GM04503 (cell line): ENCODE measurements at regions not wholly inside any gene's neighbourhood (a gene's known extent, or its start where the extent isn't known, plus 50 kb on each side); places are given as distances from the start of the nearest gene placed in this dataset.

Experiments
- DNase-seq: peaks from one replicate; pipeline ENCODE4 v3.0.0-alpha.2; 2012; ENCODE audit warnings: low read depth

DNA sequence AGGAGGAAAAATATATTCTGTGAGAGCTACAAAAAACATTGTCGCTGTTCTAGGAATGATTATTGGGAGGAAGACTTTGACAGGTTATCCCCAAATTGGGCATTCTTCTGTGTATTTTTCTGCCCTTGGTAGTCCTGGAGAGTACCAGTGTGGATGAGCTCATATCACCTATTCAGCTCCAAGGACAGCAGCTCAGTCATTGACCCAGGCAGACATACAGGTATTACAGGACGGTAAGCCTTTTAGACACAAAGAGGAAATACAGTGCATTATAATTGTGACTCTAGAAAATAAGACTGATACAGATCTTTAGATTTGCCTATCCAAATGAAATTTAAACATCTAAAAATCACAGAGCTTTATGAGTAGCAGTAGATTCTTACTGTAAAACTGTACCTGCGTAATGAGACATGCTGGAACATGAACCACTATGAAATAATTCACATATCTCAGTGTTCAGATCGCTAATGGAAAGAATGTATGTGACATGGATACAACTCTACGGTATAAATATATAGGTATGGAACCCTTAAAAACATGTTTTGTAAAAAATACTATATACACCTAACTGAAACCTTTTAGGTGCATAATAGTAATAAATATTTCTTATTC, 56.0 kb downstream of the PLK2 start:
- no peak for DNase-seq

DNA sequence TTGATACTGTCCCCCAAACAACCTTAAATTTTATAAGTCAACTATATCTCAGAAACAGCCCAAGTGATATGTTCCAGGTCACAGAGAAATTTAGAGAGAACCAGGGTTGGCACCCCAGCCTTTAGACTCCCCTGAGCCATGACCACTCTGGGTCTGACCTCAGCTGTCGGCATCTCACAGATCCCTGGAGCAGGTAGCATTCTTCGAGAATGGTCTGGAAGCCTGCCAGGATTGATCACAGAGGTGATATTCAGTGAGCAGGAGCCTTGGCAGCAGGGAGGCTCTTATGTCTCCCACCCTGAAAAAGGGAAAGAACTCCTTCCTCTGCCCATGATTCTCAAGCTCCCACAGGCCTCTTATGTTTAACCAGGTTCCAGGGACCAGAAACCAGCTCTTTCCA, 58.2 kb downstream of the PLK2 start:
- no peak for DNase-seq

DNA sequence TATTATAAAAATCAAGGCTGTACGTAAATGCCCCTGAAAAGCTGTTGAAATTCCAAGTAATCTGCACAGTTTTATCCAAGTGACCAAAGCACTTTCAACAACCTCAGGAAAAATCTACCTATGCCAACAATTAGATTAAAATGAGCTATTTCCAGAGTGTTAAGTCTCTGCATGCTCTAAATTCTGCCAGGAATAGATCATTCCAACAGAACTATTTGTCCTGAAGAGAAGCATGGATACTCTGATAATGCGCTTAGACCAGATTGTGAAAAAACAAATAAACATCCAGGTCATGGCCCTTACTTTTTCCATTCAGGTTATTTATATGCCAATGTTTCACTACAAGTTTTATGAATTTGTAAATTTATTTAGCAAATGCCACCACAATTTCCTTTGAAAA, 59.1 kb downstream of the PLK2 start:
- no peak for DNase-seq

DNA sequence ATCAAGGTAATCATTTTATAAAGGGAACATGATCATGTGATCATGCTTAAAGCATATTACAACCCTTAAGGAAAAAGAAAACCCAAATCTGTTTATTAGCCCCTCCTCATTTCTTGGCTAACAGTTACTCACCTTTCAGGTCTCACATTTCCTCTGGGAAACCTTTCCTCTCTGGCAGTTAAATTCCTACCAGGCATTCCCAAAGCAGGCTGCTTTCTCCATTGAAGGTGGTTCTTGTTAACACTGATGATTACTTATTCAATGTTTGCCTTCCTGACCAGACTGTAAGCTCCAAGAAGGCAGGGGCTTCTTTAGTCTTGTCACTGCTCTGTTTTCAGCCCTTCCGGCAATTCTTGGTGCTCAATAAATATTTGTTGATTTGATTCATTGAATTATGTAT, 59.9 kb downstream of the PLK2 start:
- DNase-seq, result no peak

DNA sequence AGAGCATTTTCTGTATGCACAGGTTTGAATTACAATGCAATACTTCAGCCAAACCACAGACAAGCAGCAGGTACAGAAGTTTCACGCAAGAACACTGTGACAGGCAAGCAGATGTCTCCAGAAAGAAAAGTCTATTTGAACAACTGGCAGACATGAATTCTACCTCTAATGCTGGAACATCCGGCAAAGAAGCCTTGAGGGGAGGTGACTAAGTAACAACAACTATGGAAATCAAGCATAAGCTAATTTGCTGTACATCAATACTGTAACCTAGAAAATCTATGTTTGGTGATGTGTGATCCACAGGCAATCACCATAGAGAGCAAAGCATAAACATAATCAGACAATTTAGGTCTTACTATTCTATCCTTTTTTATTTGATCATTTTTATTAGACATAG, 65.5 kb downstream of the PLK2 start:
- no peak for DNase-seq

DNA sequence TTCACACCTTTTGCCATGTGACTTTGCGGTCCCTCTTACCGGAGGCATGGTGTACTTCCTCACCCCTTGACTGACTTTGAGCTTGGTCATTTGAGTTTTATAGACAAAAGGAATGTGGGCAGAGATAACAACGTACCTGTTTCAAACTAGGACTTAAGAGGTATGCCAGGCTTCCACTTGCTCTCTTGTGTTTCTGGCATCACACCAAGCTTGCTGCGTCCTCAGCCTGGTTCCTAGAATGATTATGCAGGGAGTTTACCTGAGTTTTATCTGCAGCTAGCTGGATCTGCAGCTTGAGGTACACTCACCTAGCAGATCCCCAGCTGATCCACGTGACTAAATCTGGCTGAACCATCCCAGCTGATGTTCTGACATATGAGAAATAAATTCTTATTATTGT, 66.2 kb downstream of the PLK2 start:
- no peak for DNase-seq

DNA sequence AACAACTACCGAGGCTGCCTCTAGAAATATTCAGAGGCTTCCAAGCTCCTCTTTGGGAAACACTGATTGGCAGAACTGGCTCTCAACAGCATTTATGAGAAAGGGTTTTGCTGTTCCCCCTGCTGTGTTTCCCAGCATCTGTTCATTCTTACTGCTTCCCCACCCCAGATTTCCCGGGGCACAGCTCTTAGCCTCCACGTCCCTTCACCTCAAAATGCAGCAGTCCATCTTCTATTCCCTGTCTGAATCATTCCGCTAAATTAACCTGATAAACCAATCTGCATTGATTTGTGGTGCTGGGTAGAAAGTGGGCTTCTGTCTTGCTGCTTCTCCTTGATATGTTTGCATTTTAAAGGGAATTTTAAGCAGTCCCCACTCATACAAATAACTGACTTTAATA, 67.4 kb downstream of the PLK2 start:
- DNase-seq, result no peak

DNA sequence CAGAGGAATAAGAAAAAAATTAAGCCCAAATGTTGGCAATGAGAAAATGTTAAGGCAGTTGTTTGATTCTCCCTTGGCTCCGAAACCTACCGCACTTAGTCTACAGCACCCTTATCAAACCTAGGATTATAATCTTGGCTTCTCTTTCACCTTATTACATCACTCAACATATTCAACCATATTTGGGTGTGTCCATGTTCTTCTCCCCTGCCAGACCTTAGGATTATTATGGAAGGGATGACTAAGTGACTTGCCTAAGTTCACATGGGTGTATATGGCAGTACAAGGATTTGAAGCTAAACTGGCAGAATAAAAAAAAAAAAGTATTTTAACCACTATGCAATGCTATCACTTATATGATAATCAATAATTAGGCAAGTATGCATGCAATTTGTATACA, 76.4 kb downstream of the PLK2 start:
- no peak for DNase-seq

DNA sequence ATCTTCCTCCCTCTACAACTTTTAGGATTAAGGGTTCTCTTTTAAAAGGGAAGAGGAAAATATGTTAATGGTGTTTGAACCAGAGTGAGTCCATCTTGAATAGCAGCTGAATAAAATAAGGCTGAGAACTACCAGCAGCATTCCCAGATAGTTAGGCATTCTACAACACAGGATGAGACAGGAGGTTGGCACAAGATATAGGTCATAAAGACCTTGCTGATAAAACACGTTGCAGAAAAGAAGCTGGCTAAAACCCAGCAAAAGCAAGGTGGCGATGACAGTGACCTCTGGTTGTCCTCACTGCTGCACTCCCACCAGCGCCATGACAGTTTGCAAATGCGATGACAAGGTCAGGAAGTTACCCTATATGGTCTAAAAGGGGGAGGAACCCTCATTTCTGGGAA, 77.8 kb downstream of the PLK2 start:
- no peak for DNase-seq

DNA sequence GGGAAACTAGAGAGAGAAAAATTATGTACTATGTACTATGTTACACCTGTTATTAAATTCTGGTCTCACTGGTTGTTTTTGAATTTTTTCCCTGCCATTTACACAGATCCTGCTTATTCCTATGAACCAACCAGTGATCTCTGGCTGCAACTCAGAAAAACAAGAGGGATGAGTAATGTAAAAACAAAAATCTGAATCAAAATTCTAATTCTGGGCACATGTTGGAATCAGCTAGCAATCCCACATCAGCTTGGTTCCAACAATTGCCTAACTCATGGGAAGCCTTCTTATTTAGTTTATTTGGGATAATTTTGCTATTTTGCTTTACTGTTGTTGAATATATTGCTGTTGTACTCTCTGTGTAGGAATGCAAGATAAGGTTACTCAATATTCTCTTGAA, 78.3 kb downstream of the PLK2 start:
- DNase-seq, result no peak

DNA sequence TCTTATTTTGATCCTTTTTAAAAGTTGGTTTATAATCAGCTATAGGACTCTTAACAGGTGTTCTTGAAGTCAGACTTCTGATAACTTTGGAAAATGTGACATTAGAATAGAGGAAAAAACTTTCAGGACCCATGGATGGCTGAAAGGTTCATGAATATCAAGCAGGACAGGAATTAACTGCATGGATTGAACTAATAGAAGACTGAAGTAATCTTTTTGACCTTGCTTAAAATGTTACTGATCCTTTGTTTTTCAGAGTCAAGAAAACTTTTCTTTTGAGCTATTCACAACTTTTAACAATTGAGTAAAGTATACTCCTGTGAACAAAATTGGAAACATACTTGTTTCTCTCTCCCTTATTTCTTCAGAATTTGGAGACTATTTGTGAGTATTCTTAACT, 79.2 kb downstream of the PLK2 start:
- no peak for DNase-seq

DNA sequence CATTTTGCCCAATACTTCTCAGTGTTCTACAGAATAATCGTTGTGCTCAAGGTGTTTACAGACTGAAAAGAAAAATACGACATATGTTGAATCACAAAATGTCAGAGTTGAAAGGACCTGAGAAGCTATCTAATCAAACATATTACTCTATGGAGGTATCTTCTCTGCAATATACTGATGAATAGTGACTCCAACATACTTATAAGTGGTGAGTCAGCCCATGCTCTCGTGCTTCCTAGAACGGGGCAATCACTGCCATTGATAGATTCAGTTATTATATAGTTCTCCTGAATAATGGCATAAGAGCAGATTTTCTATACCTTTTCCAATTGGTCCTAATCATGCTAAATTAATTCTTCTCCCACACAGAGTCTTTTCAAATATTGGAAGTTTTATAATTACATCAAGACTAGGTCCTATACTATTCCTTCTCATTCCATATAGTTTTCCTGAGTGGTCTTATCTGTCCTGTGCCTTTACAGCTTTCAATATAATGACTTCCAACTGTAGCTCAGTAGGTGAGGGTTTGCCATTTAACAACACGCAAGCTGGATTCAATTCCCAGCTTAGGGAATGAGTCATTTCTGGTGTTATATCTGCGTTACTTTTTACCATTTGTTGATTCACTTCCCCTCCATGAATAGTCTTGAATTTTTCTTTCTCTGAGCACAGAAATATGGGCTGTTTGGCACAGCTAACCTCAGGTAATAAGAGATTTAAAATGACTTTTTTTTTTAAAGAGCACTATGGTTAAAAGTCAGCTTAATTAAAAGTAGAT, 81.1 kb downstream of the PLK2 start:
- no peak for DNase-seq

DNA sequence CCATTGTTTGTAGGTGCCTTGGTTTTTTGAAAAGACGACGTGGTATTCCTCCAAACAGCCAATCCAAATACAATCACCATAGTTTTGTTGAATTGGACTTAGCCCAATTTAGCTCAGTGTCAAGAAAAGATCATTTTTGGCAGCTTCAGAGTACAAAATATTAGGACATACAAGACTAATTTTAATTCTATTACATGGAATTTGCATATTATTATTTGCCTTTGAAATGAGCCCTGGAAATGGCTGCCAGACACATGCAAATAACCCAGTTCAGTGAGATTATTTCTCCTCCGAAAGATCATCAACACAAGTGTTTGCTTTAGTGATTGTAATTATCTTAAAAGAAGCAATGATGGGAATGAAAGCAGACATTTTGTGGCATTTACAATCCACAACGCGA, 89.3 kb downstream of the PLK2 start:
- DNase-seq, result no peak

DNA sequence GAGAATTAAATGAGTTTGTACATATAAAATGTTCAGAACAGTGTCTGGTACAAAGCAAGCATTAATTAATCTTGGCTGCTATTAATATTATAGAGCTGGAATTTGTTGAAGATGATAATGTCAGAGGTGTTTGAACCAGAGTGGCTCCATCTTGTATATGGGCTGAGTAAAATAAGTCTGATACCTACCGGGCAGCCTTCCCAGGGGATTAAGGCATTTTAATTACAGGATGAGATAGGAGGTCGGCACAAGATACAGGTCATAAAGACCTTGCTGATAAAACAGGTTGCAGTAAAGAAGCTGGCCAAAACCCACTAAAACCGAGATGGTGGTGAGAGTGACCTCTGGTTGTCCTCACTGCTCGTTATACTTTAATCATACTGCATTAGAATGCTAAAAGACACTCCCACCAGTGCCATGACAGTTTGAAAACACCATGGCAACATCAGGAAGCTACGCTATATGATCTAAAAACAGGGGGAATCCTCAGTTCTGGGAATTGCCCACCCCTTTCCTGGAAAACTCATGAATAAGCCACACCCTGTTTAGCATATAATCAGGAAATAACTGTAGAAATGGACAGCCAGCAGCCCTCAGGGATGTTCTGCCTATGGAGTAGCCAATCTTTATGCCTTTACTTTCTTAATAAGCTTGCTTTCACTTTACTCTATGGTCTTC, 90.2 kb downstream of the PLK2 start:
- DNase-seq, result no peak

DNA sequence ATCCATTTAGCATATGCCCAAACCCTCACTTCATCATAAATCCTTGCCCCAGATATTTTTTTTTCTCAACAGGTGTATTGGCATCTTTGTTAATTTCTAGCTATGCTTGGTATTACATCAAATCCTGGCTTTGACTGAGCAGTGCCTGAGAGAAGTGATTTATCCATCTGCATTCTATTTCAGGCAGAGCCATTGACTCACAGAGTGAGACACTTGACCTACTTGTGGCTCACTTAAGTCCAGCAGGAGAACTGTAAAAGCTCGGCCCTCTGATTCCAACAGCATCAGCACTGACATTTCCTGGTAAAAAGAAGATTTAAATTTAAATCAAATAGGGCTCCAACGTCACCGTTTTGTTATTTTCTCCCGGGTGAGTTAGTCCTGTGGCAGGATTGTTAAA, 93.4 kb downstream of the PLK2 start:
- DNase-seq, result no peak

DNA sequence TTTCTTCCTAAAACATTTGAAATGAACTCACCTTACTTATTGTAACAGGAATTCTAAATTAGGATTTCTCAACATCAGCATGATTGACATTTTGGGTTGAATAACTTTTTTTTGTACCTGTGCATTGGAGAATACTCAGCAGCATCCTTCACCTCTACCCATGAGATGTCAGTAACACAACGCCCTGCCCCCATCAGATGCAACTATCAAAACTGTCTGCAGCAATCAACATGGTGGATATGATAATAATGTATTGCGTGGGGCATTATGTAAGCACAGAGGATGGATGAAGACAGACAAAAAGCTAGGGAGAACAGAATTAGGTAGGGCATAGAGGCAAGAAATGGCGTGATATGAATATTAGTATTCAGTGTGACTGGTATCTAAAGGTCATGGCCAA, 94.1 kb downstream of the PLK2 start:
- no peak for DNase-seq

DNA sequence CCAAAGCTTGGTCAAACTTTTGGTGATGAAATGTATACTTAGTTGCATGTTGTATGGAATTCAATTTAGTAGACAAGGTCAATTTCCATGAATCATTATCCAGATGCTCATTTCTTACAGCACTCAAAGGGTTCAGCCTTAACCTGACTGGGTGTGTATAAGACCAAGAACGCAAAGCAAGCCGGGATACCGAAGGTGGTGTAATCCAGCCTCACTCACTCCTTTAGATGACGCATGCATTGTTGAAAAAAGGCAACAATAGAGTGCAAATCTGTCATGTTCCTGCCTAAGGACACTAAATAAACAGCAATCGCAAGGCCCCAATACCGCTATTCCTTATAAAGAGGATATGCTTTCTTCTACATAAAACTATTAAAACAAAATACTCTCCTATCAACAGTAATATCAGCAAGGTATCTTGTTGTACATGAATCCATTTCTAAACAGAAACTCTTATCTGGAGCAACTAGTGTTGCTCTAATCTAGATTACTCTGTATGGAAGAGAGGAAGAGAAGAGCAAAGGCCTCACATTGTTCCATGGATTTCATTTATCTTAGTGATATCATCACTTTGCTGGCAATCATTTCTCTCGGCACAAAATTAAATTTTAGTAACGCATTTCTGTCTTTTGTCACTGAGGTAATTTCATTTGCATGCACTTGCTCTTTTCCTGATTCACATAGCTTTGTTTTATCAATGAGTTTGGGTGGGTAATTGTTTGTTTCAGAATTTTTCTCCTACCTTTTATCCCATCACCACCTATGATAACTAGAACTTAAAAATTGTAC, 96.2 kb downstream of the PLK2 start:
- DNase-seq, result no peak

DNA sequence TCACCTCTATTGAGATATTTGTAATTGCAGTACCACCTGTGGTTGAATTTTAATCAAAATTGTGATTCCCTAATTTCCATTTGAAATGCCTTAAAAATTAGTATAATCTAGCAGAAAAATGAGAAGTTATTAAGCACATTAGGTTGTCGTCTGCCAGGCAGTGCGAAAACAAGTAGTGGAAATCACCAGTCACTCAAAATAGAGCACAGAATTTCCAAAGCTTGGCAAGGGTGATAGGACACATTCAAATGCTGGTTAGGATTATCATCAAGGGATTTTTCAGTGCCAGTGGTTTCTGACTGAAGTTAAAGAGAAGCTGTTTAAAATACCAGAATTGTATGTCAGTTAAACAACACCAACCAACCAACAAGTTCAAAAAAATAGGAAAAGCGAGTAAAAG, 97.8 kb downstream of the PLK2 start:
- DNase-seq, result no peak

DNA sequence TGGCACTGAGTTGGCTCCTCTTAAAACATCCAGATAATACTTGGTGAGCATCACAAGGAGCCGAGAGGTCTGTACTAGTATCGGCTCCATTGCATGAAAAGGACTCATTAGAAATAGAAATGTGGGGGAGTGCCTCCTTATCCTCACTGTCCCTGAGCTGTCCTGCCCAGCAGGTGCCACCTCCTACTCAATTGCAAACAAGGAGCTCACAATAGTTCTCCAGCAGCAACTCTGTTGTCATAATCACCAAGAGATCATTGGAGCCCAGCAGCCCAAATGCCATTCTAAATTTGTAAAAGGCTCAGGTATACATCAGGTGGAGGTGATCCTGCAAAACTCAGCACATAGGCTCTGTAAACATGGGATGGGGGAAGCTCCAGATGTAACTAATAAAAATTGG, 99.1 kb downstream of the PLK2 start:
- no peak for DNase-seq

DNA sequence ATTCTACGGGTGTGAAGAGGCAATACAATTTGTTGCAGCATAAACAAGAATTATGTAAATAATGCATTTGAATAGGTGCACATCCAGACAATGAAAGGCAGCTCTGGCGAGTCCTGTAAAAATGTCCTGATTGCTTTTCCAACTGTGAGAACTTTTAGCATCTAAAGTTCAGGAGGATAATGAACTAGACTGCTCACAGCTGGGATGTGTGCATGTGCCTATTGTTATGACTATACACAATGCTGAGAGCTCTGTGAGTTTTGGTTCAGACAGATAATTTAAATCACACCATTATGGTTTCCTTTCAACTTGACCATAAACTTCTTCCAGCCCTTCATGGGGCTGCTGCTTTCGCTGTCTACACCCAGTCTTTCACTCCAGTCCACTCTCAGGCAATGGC, 99.9 kb downstream of the PLK2 start:
- no peak for DNase-seq

DNA sequence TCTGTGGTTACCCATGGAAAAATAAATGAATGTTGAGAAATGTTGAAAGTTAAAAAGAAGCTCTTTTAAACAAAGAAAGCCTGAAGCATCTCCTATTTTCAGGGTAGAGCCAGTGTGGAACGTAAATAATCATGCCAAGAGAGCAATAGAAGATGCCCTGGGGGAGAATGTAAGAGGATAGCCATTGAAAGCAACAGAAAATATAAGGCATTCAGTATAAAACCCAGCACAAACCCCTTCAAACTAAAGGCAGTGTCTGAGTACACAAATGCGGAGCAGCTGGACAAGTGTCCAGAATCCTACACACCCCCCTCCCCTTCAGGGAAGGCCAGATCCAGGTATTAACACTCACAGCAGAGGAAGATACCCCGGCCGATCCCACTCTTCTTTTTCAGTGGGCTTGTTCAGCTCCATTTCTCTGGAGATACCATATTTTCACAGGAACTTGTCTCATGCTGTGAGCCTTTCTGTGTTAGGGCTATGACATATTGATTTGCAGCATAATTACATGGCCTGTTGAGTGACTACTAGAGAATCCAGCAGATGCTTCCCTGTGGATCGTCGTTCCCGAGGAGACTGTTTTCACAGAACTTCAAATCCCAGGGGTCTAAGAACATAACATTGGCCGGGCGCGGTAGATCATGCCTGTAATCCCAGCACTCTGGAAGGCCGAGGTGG, 101.2 kb downstream of the PLK2 start:
- no peak for DNase-seq

DNA sequence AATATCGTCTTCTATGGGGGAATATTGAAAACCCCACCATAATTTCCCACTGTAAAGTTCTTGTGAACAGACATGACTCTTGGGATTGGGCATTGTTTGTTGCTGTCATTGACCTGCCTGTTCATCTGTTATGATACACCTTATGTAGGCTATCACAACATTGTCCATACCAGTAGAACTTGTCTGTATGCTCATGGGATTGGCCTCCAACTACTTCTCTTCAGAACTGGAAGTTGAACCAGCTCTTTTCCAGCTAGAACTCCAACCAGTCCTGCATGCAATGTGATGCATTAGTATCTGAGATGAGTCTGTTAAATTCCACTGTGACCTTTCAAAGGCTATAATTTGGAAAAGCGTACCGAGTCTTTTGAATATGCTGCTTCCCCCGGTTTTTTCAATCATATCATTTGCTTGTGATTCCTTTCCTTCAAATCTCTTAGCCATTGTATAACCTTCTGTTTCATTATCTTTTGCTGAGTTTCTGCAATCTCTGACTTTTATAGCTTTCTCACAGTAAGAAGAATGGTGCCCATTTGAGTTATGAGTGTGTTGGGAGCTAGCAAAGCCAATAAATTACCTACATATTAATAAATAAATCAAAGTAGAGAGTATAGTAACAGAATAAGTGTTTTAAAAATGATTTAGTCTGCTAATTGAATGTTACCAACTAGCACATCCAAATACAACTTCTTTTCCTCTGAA, 101.9 kb downstream of the PLK2 start:
- DNase-seq, result no peak
